GM23338 (cell line): ENCODE measurements at regions not wholly inside any gene's neighbourhood (a gene's known extent, or its start where the extent isn't known, plus 50 kb on each side); places are given as distances from the start of the nearest gene placed in this dataset.

Experiments
- ATAC-seq: fragments of 200-7000 bp; cut with Tn5 transposase; 3 replicates; pipeline ENCODE4 v1.9.1; 2020
- DNase-seq: peaks from one replicate; pipeline ENCODE4 v3.0.0-alpha.2; 2015; ENCODE audit warnings: low spot score
- H2AFZ ChIP-seq: fragments of 200-600 bp; sonication (generic); 2 replicates; pipeline ENCODE4 v1.8.0; 2016; ENCODE audit warnings: antibody characterized with exemption, mild to moderate bottlenecking, moderate library complexity
- H3F3A ChIP-seq: fragments of 200-600 bp; sonication (generic); replicated peaks from 2 replicates; pipeline ENCODE4 v1.8.0; 2017; ENCODE audit warnings: antibody characterized with exemption, mixed run types, low read depth
- H3K27ac ChIP-seq: fragments of 200-600 bp; sonication (generic); 2 replicates; pipeline ENCODE4 v1.6.1; 2016; ENCODE audit warnings: low read depth
- H3K27me3 ChIP-seq: fragments of 200-600 bp; sonication (generic); 2 replicates; pipeline ENCODE4 v1.8.0; 2016; ENCODE audit warnings: mild to moderate bottlenecking, mixed run types, moderate library complexity; ENCODE audit not compliant: insufficient read depth
- H3K36me3 ChIP-seq: fragments of 200-600 bp; sonication (generic); 2 replicates; pipeline ENCODE4 v1.8.0; 2016; ENCODE audit warnings: mild to moderate bottlenecking; ENCODE audit not compliant: insufficient read depth
- H3K4me1 ChIP-seq: fragments of 200-600 bp; sonication (generic); 2 replicates; pipeline ENCODE4 v1.8.0; 2016; ENCODE audit warnings: mild to moderate bottlenecking, moderate library complexity; ENCODE audit not compliant: insufficient read depth
- H3K4me2 ChIP-seq: fragments of 200-600 bp; sonication (generic); 2 replicates; pipeline ENCODE4 v1.7.1; 2017; ENCODE audit warnings: mixed run types
- H3K4me3 ChIP-seq: fragments of 200-600 bp; sonication (generic); 2 replicates; pipeline ENCODE4 v1.6.1; 2016; ENCODE audit warnings: mixed run types
- H3K79me2 ChIP-seq: fragments of 200-600 bp; sonication (generic); replicated peaks from 2 replicates; pipeline ENCODE4 v1.8.0; 2017; ENCODE audit warnings: mild to moderate bottlenecking; ENCODE audit not compliant: insufficient read depth
- H3K9me2 ChIP-seq: fragments of 200-600 bp; sonication (generic); 2 replicates; pipeline ENCODE4 v1.8.0; 2017; ENCODE audit not compliant: insufficient read depth
- H4K20me1 ChIP-seq: fragments of 200-600 bp; sonication (generic); replicated peaks from 2 replicates; pipeline ENCODE4 v1.8.0; 2017; ENCODE audit warnings: mild to moderate bottlenecking; ENCODE audit not compliant: insufficient read depth
- H3K27ac Mint-ChIP-seq: 2 replicates; pipeline ENCODE4 v1.8.0; 2020; ENCODE audit warnings: inconsistent platforms, mild to moderate bottlenecking, moderate library complexity, mixed read lengths
- H3K27me3 Mint-ChIP-seq: 3 replicates; pipeline ENCODE4 v1.8.0; 2022; ENCODE audit warnings: low read depth, mild to moderate bottlenecking, moderate library complexity, mixed read lengths, inconsistent platforms; ENCODE audit not compliant: insufficient read depth, poor library complexity
- H3K36me3 Mint-ChIP-seq: 3 replicates; pipeline ENCODE4 v1.8.0; 2021; ENCODE audit warnings: low read depth, mild to moderate bottlenecking, inconsistent platforms, moderate library complexity, mixed read lengths
- H3K4me1 Mint-ChIP-seq: 3 replicates; pipeline ENCODE4 v1.8.0; 2020; ENCODE audit warnings: mild to moderate bottlenecking, inconsistent platforms, mixed read lengths
- H3K4me3 Mint-ChIP-seq: 3 replicates; pipeline ENCODE4 v1.8.0; 2021; ENCODE audit warnings: moderate library complexity, mild to moderate bottlenecking, inconsistent platforms, mixed read lengths
- H3K9me3 Mint-ChIP-seq: 3 replicates; pipeline ENCODE4 v1.8.0; 2020; ENCODE audit warnings: moderate library complexity, mild to moderate bottlenecking, inconsistent platforms, mixed read lengths
- CREB1 ChIP-seq: fragments of 250-450 bp; sonication (Bioruptor Pico); IDR thresholded peaks from 2 replicates; pipeline ENCODE4 v1.5.0; 2020; ENCODE audit warnings: low read depth, mild to moderate bottlenecking, moderate library complexity
- EZH2 ChIP-seq: fragments of 200-600 bp; sonication (generic); IDR thresholded peaks from one replicate; pipeline ENCODE4 v1.8.0; 2017; ENCODE audit warnings: antibody characterized with exemption, mild to moderate bottlenecking, low read depth; ENCODE audit not compliant: unreplicated experiment
- EZH2phosphoT487 ChIP-seq: fragments of 200-600 bp; sonication (generic); IDR thresholded peaks from one replicate; pipeline ENCODE4 v1.8.1; 2018; ENCODE audit warnings: antibody characterized with exemption; ENCODE audit not compliant: unreplicated experiment
- JUNB ChIP-seq: IDR thresholded peaks from one replicate; pipeline ENCODE4 v1.6.1; 2016; ENCODE audit warnings: antibody characterized with exemption; ENCODE audit not compliant: unreplicated experiment
- NANOG ChIP-seq: IDR thresholded peaks from 2 replicates; pipeline ENCODE4 v1.6.1; 2016; ENCODE audit warnings: antibody characterized with exemption, borderline replicate concordance
- STAT1 ChIP-seq: IDR thresholded peaks from one replicate; pipeline ENCODE4 v1.6.1; 2016; ENCODE audit warnings: antibody characterized with exemption; ENCODE audit not compliant: unreplicated experiment
- ZNF331 ChIP-seq: fragments of 250-450 bp; sonication (Bioruptor Pico); IDR thresholded peaks from 2 replicates; pipeline ENCODE4 v1.5.0; 2020; ENCODE audit warnings: low read depth, mild to moderate bottlenecking, moderate library complexity
- ZNF462 ChIP-seq: fragments of 250-450 bp; sonication (Bioruptor Pico); IDR thresholded peaks from 2 replicates; pipeline ENCODE4 v1.5.0; 2020; ENCODE audit warnings: mild to moderate bottlenecking, moderate library complexity
- TF ChIP-seq, protein P1 (sequence below): IDR thresholded peaks from one replicate; pipeline ENCODE4 v1.6.1; 2018; ENCODE audit warnings: antibody characterized with exemption; ENCODE audit not compliant: unreplicated experiment

DNA sequence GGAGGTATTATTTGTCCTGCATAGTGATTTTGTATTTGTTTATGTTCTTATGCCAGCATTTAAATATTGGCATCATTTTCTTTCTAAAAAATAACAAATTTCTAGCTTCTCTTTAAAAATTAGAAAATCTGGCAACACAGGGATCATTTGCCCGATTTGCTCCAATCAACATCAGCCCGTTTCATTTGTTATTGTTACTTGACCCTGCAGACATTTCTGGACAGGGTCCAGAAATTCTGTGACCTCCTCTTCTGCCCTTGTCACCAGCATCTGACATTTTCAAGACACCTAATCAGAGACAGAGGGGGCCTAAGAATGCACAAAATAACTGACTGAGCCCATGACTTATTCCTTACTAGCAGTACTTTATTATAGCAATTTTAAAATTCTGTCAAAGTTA lies 253.3 kb downstream of the MREG start (continued):
- TF ChIP-seq ZNF462 (CRISPR knock-in tag) = no peak

DNA sequence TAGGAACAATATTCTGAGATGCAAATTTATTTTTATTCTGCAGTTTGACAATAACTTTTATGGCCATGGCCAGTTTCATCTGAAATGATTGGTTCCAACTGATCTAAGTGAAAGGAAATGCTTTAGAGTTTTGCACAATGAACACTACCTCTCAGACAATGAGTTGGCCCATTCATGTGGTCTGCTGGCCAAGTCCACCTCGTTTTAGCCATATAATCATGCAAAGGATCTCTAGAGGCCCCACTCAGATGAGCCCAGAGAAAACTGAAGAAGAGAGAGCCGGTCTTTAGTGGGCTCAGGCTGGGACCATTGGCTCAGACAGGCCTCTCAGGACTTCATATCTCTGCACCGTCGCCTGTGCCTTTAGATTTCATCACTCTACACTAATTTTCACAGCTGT lies 254.7 kb downstream of the MREG start:
- H3F3A ChIP-seq = no peaks in the 10 kb centered on the region
- H3K4me1 ChIP-seq = no peaks in the 10 kb centered on the region
- no peak overlapping the region for H2AFZ ChIP-seq
- Mint-ChIP-seq H3K27ac (no peak overlapping the region), H3K9me3 (peaks cover 6% of the 10 kb centered on the region), H3K36me3 (0 out of 3 replicates have a peak, but pooled peaks cover 4% of the 10 kb centered on the region), H3K4me1 (0 out of 3 replicates have a peak, but pooled peaks cover 6% of the 10 kb centered on the region), H3K27me3 (peaks cover 1% of the 10 kb centered on the region), H3K4me3 (no peak overlapping the region)
- peaks cover 8% of the 10 kb centered on the region; the same call in 1 of the 2 replicates for H3K9me2 ChIP-seq
- no peak overlapping the region for H3K4me3 ChIP-seq
- H4K20me1 ChIP-seq = no peaks in the 10 kb centered on the region
- H3K79me2 ChIP-seq = no peaks in the 10 kb centered on the region
- H3K36me3 ChIP-seq = no peaks in the 10 kb centered on the region
- ATAC-seq (no peak), DNase-seq (no peak)
- no peaks in the 10 kb centered on the region for H3K27me3 ChIP-seq
- H3K27ac ChIP-seq = no peak overlapping the region
- no peak overlapping the region for H3K4me2 ChIP-seq
- TF ChIP-seq EZH2phosphoT487 (no peak), CREB1 (no peak), NANOG (no peak), JUNB (no peak), STAT1 (no peak), ZNF331 (no peak), EZH2 (no peak)
- TF ChIP-seq, protein P1, sequence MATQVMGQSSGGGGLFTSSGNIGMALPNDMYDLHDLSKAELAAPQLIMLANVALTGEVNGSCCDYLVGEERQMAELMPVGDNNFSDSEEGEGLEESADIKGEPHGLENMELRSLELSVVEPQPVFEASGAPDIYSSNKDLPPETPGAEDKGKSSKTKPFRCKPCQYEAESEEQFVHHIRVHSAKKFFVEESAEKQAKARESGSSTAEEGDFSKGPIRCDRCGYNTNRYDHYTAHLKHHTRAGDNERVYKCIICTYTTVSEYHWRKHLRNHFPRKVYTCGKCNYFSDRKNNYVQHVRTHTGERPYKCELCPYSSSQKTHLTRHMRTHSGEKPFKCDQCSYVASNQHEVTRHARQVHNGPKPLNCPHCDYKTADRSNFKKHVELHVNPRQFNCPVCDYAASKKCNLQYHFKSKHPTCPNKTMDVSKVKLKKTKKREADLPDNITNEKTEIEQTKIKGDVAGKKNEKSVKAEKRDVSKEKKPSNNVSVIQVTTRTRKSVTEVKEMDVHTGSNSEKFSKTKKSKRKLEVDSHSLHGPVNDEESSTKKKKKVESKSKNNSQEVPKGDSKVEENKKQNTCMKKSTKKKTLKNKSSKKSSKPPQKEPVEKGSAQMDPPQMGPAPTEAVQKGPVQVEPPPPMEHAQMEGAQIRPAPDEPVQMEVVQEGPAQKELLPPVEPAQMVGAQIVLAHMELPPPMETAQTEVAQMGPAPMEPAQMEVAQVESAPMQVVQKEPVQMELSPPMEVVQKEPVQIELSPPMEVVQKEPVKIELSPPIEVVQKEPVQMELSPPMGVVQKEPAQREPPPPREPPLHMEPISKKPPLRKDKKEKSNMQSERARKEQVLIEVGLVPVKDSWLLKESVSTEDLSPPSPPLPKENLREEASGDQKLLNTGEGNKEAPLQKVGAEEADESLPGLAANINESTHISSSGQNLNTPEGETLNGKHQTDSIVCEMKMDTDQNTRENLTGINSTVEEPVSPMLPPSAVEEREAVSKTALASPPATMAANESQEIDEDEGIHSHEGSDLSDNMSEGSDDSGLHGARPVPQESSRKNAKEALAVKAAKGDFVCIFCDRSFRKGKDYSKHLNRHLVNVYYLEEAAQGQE = no peak
